HG03135 (cell line): ENCODE measurements at regions not wholly inside any gene's neighbourhood (a gene's known extent, or its start where the extent isn't known, plus 50 kb on each side); places are given as distances from the start of the nearest gene placed in this dataset.
"Not testable (repeated sequence)": the region's sequence is repeated elsewhere in the genome, so short reads cannot be mapped to it uniquely, and the experiment has no call there.

Experiments used
- ATAC-seq: cut with Tn5 transposase; IDR thresholded peaks from one replicate; pipeline ENCODE4 v1.9.1; 2021; ENCODE audit warnings: mild to moderate bottlenecking, moderate library complexity; ENCODE audit not compliant: unreplicated experiment

GRCh38 chr22:48489551-48490499 is 1337.8 kb downstream of the BRD1 start:
- ATAC-seq = no peak

- ATAC-seq = no peak
Measured at GRCh38 chr22:48488611-48489511, 1338.8 kb downstream of the BRD1 start.

GRCh38 chr22:48488149-48488551 is 1339.5 kb downstream of the BRD1 start:
- ATAC-seq = no peak

GRCh38 chr22:48486558-48486957 is 1341.1 kb downstream of the BRD1 start:
- no peak for ATAC-seq

GRCh38 chr22:48486134-48486532 is 1341.5 kb downstream of the BRD1 start:
- no peak for ATAC-seq

GRCh38 chr22:48485149-48486133 is 1342.2 kb downstream of the BRD1 start:
- no peak for ATAC-seq

- ATAC-seq = no peak
Measured at GRCh38 chr22:48483764-48484528, 1343.7 kb downstream of the BRD1 start.

GRCh38 chr22:48482771-48483170 is 1344.9 kb downstream of the BRD1 start:
- no peak for ATAC-seq

GRCh38 chr22:48482198-48482597 is 1345.5 kb downstream of the BRD1 start:
- ATAC-seq = not testable (repeated sequence)

- no peak for ATAC-seq
Measured at GRCh38 chr22:48481748-48482147, 1345.9 kb downstream of the BRD1 start.

- ATAC-seq = no peak
Measured at GRCh38 chr22:48478529-48479265, 1349.0 kb downstream of the BRD1 start.

- no peak for ATAC-seq
Measured at GRCh38 chr22:48478124-48478523, 1349.5 kb downstream of the BRD1 start.

- ATAC-seq = no peak
Measured at GRCh38 chr22:48477031-48477721, 1350.5 kb downstream of the BRD1 start.

GRCh38 chr22:48476577-48476976 is 1351.1 kb downstream of the BRD1 start:
- no peak for ATAC-seq

GRCh38 chr22:48475661-48476345 is 1351.9 kb downstream of the BRD1 start:
- ATAC-seq = no peak

GRCh38 chr22:48474881-48475280 is 1352.8 kb downstream of the BRD1 start:
- no peak for ATAC-seq

GRCh38 chr22:48473202-48473601 is 1354.5 kb downstream of the BRD1 start:
- ATAC-seq = no peak

GRCh38 chr22:48464246-48464645 is 1363.4 kb downstream of the BRD1 start:
- ATAC-seq = no peak
